GM12878 (cell line): ENCODE measurements at regions not wholly inside any gene's neighbourhood (a gene's known extent, or its start where the extent isn't known, plus 50 kb on each side); places are given as distances from the start of the nearest gene placed in this dataset.

Source experiments
- ATAC-seq: fragments of 200-7000 bp; cut with Tn5 transposase; 3 replicates; pipeline ENCODE4 v1.9.1; 2020; ENCODE audit warnings: mild to moderate bottlenecking, moderate library complexity
- BruUV-seq: library from RNA; stranded (reverse); fragments of 400-500 nt; replicated peaks from 2 replicates; lab custom pipeline; 2021; lab: Mats Ljungman, UMichigan
- CTCF ChIA-PET: fragments of 300-600 bp; sonication (Branson Sonifier 250); formaldehyde crosslinking; extraction: SDS; loops from one replicate; lab custom pipeline; 2021; ENCODE audit warnings: inconsistent platforms; lab: Yijun Ruan, JAX
- POLR2A ChIA-PET: fragments of 350-600 bp; formaldehyde crosslinking; extraction: SDS; loops from one replicate; lab custom pipeline; 2021; ENCODE audit warnings: inconsistent platforms; lab: Charles Lee
- RAD21 ChIA-PET: fragments of 300-600 bp; sonication (Branson Sonifier 250); formaldehyde crosslinking; loops from one replicate; lab custom pipeline; 2023; ENCODE audit warnings: antibody characterized with exemption; ENCODE audit not compliant: unreplicated experiment; lab: Charles Lee
- SMC1A ChIA-PET: fragments of 300-600 bp; sonication (Branson Sonifier 250); formaldehyde crosslinking; loops from one replicate; lab custom pipeline; 2023; ENCODE audit not compliant: unreplicated experiment, uncharacterized antibody; lab: Charles Lee
- DNase-seq: peaks from one replicate; pipeline ENCODE4 v3.0.0-alpha.2; 2011; ENCODE audit warnings: low read depth, low spot score
- FAIRE-seq: peaks from 3 replicates; lab custom pipeline; 2011; peaks lifted over from hg19 to GRCh38; lab: Jason Lieb, UNC
- H2AFZ ChIP-seq: 2 replicates; pipeline ENCODE4 v1.6.0; 2011; ENCODE audit warnings: low read depth, low read length, control low read depth; ENCODE audit not compliant: control insufficient read depth
- H3K27ac ChIP-seq: 2 replicates; pipeline ENCODE4 v1.5.1; 2011; ENCODE audit warnings: control low read depth; ENCODE audit not compliant: control insufficient read depth, insufficient read depth
- H3K27me3 ChIP-seq, 2 experiments: replicated peaks in 1 of 2; 2 replicates each; pipeline versions ENCODE4 v1.6.0 to v1.6.1; 2011; ENCODE audit warnings: low read length in 1 of 2; ENCODE audit not compliant: control insufficient read depth in 2 of 2, insufficient read depth in 2 of 2
- H3K36me3 ChIP-seq, 2 experiments: 2 replicates each; pipeline ENCODE4 v1.5.1; 2011; ENCODE audit warnings: low read length in 1 of 2; ENCODE audit not compliant: control insufficient read depth in 2 of 2, insufficient read depth in 2 of 2
- H3K4me1 ChIP-seq: 2 replicates; pipeline ENCODE4 v1.6.1; 2011; ENCODE audit warnings: mild to moderate bottlenecking, low read length, moderate library complexity, mixed read lengths; ENCODE audit not compliant: control insufficient read depth, insufficient read depth
- H3K4me2 ChIP-seq: 2 replicates; pipeline ENCODE4 v1.6.0; 2011; ENCODE audit warnings: control low read depth; ENCODE audit not compliant: control insufficient read depth, insufficient read depth
- H3K4me3 ChIP-seq: fragments of 200-600 bp; sonication (generic); 2 replicates; pipeline ENCODE4 v1.5.1; 2016
- H3K79me2 ChIP-seq: 2 replicates; pipeline ENCODE4 v1.6.0; 2011; ENCODE audit warnings: low read length; ENCODE audit not compliant: control insufficient read depth, insufficient read depth
- H3K9ac ChIP-seq: 2 replicates; pipeline ENCODE4 v1.8.0; 2011; ENCODE audit warnings: low read length, control low read depth, mixed read lengths; ENCODE audit not compliant: control insufficient read depth, insufficient read depth
- H3K9me3 ChIP-seq: replicated peaks from 3 replicates; pipeline ENCODE4 v1.5.1; 2011; ENCODE audit warnings: mild to moderate bottlenecking, low read length; ENCODE audit not compliant: control insufficient read depth, insufficient read depth
- H4K20me1 ChIP-seq: 2 replicates; pipeline ENCODE4 v1.6.0; 2011; ENCODE audit not compliant: control insufficient read depth, insufficient read depth
- ATF3 ChIP-seq: IDR thresholded peaks from 2 replicates; pipeline ENCODE4 v1.6.1; 2011; ENCODE audit warnings: low read depth, mild to moderate bottlenecking, low read length, moderate library complexity, borderline replicate concordance; ENCODE audit errors: extremely low read depth
- IKZF2 ChIP-seq, 2 experiments: fragments of 450-650 bp; IDR thresholded peaks; 2 replicates each; pipeline ENCODE4 v1.6.1; 2017; ENCODE audit warnings: mild to moderate bottlenecking in 2 of 2, moderate library complexity in 2 of 2
- IRF5 ChIP-seq: fragments of 450-650 bp; IDR thresholded peaks from 2 replicates; pipeline ENCODE4 v1.6.1; 2017; ENCODE audit warnings: borderline replicate concordance
- KLF5 ChIP-seq: fragments of 450-650 bp; IDR thresholded peaks from 2 replicates; pipeline ENCODE4 v1.6.1; 2014; ENCODE audit warnings: mild to moderate bottlenecking; ENCODE audit not compliant: partially characterized antibody
- MLLT1 ChIP-seq: fragments of 450-650 bp; IDR thresholded peaks from 2 replicates; pipeline ENCODE4 v1.6.1; 2016; ENCODE audit warnings: mild to moderate bottlenecking
- MXI1 ChIP-seq: fragments of 150-350 bp; IDR thresholded peaks from 2 replicates; pipeline ENCODE4 v1.6.1; 2011; ENCODE audit warnings: low read depth, mild to moderate bottlenecking, inconsistent platforms, low read length, improper control_type of control experiment
- MYB ChIP-seq: fragments of 150-350 bp; IDR thresholded peaks from 2 replicates; pipeline ENCODE4 v1.6.1; 2014; ENCODE audit warnings: mild to moderate bottlenecking, low read depth, low read length, borderline replicate concordance
- NBN ChIP-seq: fragments of 450-650 bp; IDR thresholded peaks from 2 replicates; pipeline ENCODE4 v1.6.1; 2016
- NFYB ChIP-seq: IDR thresholded peaks from 2 replicates; pipeline ENCODE4 v1.6.1; 2011; ENCODE audit warnings: low read depth, mild to moderate bottlenecking, low read length, improper control_type of control experiment, moderate library complexity; ENCODE audit not compliant: insufficient read depth
- RAD21 ChIP-seq: IDR thresholded peaks from 2 replicates; pipeline ENCODE4 v1.6.1; 2011; ENCODE audit warnings: mild to moderate bottlenecking, low read depth, low read length, moderate library complexity; ENCODE audit not compliant: insufficient read depth
- SREBF2 ChIP-seq: IDR thresholded peaks from 2 replicates; pipeline ENCODE4 v1.6.1; 2012; ENCODE audit warnings: mild to moderate bottlenecking, low read length
- SRF ChIP-seq, 2 experiments: IDR thresholded peaks; 2 replicates each; pipeline ENCODE4 v1.6.1; 2011; ENCODE audit warnings: low read depth in 2 of 2, low read length in 2 of 2, mild to moderate bottlenecking in 1 of 2, moderate library complexity in 1 of 2
- TBL1XR1 ChIP-seq: IDR thresholded peaks from 2 replicates; pipeline ENCODE4 v1.6.1; 2012; ENCODE audit warnings: low read depth, low read length, improper control_type of control experiment
- ZBTB40 ChIP-seq: fragments of 450-650 bp; IDR thresholded peaks from 2 replicates; pipeline ENCODE4 v1.6.1; 2016; ENCODE audit warnings: mild to moderate bottlenecking, moderate library complexity, borderline replicate concordance
- ZNF217 ChIP-seq: fragments of 450-650 bp; IDR thresholded peaks from 2 replicates; pipeline ENCODE4 v1.6.1; 2017; ENCODE audit warnings: antibody characterized with exemption, mild to moderate bottlenecking
- WGBS: methylation state at CpG from one replicate; pipeline ENCODE4 v1.1.6; 2016; ENCODE audit warnings: low lambda C conversion rate; ENCODE audit not compliant: insufficient replicate concordance, insufficient coverage; ENCODE audit errors: missing lambda C conversion rate; 5-methylcytosine and 5-hydroxymethylcytosine counted together
- in situ Hi-C: fragments of 300-500 bp; cut with MboI; formaldehyde crosslinking; loops from 9 replicates; pipeline ENCODE4 v1.14.3; 2018; ENCODE audit warnings: mixed read lengths
- intact Hi-C: fragments of 100-400 bp; cut with micrococcal nuclease; formaldehyde crosslinking; loops from one replicate; pipeline ENCODE4 v1.14.2; 2022; ENCODE audit not compliant: unreplicated experiment

GRCh38 chr20:50399555-50399916 is 110.6 kb upstream of the PTPN1 start:
- Histone ChIP-seq H3K9me3 (no peaks in the 10 kb centered on the region), H3K27me3 (no peaks in the 10 kb centered on the region; a peak in 1 of 4 replicates), H3K4me1 (no peaks in the 10 kb centered on the region), H2AFZ (no peak overlapping the region), H4K20me1 (no peaks in the 10 kb centered on the region), H3K79me2 (no peaks in the 10 kb centered on the region), H3K9ac (no peak overlapping the region), H3K36me3 (no peaks in the 10 kb centered on the region), H3K27ac (no peak overlapping the region), H3K4me3 (no peak overlapping the region), H3K4me2 (no peak overlapping the region)
- ChIA-PET CTCF (no interaction called here), POLR2A (no interaction called here), RAD21 (no interaction called here), SMC1A (no interaction called here)
- ATAC-seq = no peak
- no peak for FAIRE-seq
- intact Hi-C loops = loop anchor here (2.0 kb wide), 1 partner anchor 61 kb away; no protein-coding TSS in a partner anchor
- in situ Hi-C loops = no loop called here
- no TSS peak for BruUV-seq
- TF ChIP-seq ZNF217 (no peak), NFYB (no peak), TBL1XR1 (no peak), ZBTB40 (no peak), IRF5 (no peak), MLLT1 (no peak), MYB (no peak), ATF3 (no peak), IKZF2 (IDR thresholded peaks at IDR 0.05) (no peak), MXI1 (no peak), SRF (IDR thresholded peaks at IDR 0.05; ENCODE audit: low read depth in 2 of 2, low read length in 2 of 2) (no peak), KLF5 (no peak), SREBF2 (no peak), RAD21 (no peak), NBN (no peak)
- no peak for DNase-seq
- WGBS = 53% methylated on average over 9 of the region's 9 CpGs
